PFSK-1 (cell line): ENCODE measurements at regions not wholly inside any gene's neighbourhood (a gene's known extent, or its start where the extent isn't known, plus 50 kb on each side); places are given as distances from the start of the nearest gene placed in this dataset.

Source experiments
- FOXP2 ChIP-seq: optimal IDR thresholded peaks from 2 replicates; pipeline ENCODE3; 2011; ENCODE audit warnings: borderline replicate concordance, control low read depth, inconsistent platforms; ENCODE audit not compliant: insufficient read depth; ENCODE audit errors: extremely low read length, extremely low read depth
- POLR2AphosphoS5 ChIP-seq: IDR thresholded peaks from 2 replicates; pipeline ENCODE4 v1.6.1; 2012; ENCODE audit warnings: low read depth, mild to moderate bottlenecking, control low read depth, low read length, moderate library complexity
- SIN3A ChIP-seq: IDR thresholded peaks from 2 replicates; pipeline ENCODE4 v1.6.1; 2012; ENCODE audit warnings: mild to moderate bottlenecking, low read length, moderate library complexity, borderline replicate concordance; ENCODE audit not compliant: insufficient read depth
- TAF1 ChIP-seq: IDR thresholded peaks from 2 replicates; pipeline ENCODE4 v1.6.1; 2012; ENCODE audit warnings: low read length, control low read depth, borderline replicate concordance; ENCODE audit not compliant: insufficient read depth
- TF ChIP-seq, protein P1 (sequence below), 2 experiments: IDR thresholded peaks; 2 replicates each; pipeline versions ENCODE4 v1.6.1 to v1.8.0; 2011 to 2012; ENCODE audit warnings: low read depth in 2 of 2, low read length in 2 of 2, control low read depth in 1 of 2, inconsistent platforms in 1 of 2, mild to moderate bottlenecking in 1 of 2, moderate library complexity in 1 of 2; ENCODE audit not compliant: insufficient read depth in 1 of 2

GRCh38 chr14:97804056-97804455 lies 1006.9 kb downstream of the VRK1 start:
- TF ChIP-seq, protein P1, sequence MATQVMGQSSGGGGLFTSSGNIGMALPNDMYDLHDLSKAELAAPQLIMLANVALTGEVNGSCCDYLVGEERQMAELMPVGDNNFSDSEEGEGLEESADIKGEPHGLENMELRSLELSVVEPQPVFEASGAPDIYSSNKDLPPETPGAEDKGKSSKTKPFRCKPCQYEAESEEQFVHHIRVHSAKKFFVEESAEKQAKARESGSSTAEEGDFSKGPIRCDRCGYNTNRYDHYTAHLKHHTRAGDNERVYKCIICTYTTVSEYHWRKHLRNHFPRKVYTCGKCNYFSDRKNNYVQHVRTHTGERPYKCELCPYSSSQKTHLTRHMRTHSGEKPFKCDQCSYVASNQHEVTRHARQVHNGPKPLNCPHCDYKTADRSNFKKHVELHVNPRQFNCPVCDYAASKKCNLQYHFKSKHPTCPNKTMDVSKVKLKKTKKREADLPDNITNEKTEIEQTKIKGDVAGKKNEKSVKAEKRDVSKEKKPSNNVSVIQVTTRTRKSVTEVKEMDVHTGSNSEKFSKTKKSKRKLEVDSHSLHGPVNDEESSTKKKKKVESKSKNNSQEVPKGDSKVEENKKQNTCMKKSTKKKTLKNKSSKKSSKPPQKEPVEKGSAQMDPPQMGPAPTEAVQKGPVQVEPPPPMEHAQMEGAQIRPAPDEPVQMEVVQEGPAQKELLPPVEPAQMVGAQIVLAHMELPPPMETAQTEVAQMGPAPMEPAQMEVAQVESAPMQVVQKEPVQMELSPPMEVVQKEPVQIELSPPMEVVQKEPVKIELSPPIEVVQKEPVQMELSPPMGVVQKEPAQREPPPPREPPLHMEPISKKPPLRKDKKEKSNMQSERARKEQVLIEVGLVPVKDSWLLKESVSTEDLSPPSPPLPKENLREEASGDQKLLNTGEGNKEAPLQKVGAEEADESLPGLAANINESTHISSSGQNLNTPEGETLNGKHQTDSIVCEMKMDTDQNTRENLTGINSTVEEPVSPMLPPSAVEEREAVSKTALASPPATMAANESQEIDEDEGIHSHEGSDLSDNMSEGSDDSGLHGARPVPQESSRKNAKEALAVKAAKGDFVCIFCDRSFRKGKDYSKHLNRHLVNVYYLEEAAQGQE (IDR thresholded peaks at IDR 0.05; ENCODE audit: insufficient read depth in 1 of 2, low read depth in 2 of 2, low read length in 2 of 2) = no peak
- no peak for TF ChIP-seq TAF1
- no peak for TF ChIP-seq POLR2AphosphoS5
- no peak for TF ChIP-seq SIN3A
- TF ChIP-seq FOXP2 = no peak

- no peak for TF ChIP-seq POLR2AphosphoS5
- no peak for TF ChIP-seq SIN3A
- TF ChIP-seq TAF1 = no peak
- TF ChIP-seq, protein P1 (IDR thresholded peaks at IDR 0.05; ENCODE audit: insufficient read depth in 1 of 2, low read depth in 2 of 2, low read length in 2 of 2) = no peak
- no peak for TF ChIP-seq FOXP2
Observed at GRCh38 chr14:97806891-97807290, 1009.7 kb downstream of the VRK1 start.

DNA sequence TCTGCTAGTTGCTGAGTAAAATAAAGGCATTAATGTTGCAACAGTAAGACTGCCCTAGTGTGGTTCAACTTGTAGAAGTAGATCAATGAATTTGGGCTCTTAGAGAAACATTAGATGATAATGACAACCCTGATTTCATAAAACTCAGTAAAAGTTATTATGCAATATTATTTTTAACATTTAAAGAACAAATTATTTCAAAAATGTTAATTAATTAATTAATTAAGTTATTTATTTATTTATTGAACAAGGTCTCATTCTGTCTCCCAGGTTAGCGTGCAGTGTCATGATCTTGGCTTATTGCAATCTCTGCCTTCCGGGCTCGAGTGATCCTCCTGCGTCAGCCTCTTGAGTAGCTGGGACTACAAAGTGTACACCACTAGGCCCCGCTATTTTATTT lies 1016.4 kb downstream of the VRK1 start:
- TF ChIP-seq TAF1 = no peak
- TF ChIP-seq FOXP2 = no peak
- TF ChIP-seq POLR2AphosphoS5 = no peak
- TF ChIP-seq SIN3A = no peak
- TF ChIP-seq, protein P1 (IDR thresholded peaks at IDR 0.05; ENCODE audit: insufficient read depth in 1 of 2, low read depth in 2 of 2, low read length in 2 of 2) = no peak

GRCh38 chr14:97820781-97821180 lies 1023.6 kb downstream of the VRK1 start:
- no peak for TF ChIP-seq SIN3A
- TF ChIP-seq TAF1 = no peak
- no peak for TF ChIP-seq POLR2AphosphoS5
- TF ChIP-seq, protein P1 (IDR thresholded peaks at IDR 0.05; ENCODE audit: insufficient read depth in 1 of 2, low read depth in 2 of 2, low read length in 2 of 2) = no peak
- TF ChIP-seq FOXP2 = no peak

DNA sequence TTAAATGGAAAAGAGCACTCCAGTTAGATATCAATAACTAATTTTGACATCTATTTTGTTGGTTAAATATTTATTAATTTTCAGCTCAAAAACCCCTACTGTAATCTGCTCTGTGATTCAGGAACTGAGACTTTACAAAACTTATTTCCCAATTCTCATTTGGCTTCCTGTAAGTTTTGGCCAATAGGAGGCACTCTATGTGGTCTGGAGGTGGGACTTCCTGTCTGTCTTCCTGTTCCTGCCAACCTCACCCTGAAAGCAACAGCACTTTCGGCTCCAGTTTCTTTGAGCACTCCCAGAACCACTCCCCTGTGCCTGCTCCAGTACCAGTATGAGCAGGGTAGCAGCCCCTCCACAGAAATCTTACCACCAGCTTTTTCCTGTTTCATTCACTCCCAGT lies 1027.0 kb downstream of the VRK1 start:
- TF ChIP-seq FOXP2 = no peak
- TF ChIP-seq POLR2AphosphoS5 = no peak
